HG02852 (cell line): ENCODE measurements at regions not wholly inside any gene's neighbourhood (a gene's known extent, or its start where the extent isn't known, plus 50 kb on each side); places are given as distances from the start of the nearest gene placed in this dataset.

Experiments
- ATAC-seq: cut with Tn5 transposase; IDR thresholded peaks from one replicate; pipeline ENCODE4 v1.9.1; 2021; ENCODE audit warnings: mild to moderate bottlenecking, moderate library complexity; ENCODE audit not compliant: unreplicated experiment

DNA sequence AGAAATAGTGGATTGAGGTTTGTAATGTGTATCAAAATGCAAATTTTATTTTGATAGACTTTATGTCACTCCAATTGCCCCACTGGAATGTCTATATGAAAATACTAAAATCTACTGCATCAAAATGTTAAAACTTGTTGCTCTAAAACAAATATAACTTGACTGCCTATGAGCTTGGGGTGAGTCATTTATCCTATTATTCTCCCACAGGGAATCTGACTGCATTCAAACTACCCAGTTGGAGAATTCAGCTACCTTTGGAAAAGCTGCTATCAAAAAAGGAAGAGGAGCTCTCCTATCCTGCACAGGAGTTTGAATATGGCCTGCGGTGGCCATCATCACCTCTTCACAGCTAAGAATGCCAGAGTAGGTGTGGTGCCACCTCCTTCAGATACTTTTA is 173.1 kb downstream of the KLHL28 start:
- no peak for ATAC-seq

DNA sequence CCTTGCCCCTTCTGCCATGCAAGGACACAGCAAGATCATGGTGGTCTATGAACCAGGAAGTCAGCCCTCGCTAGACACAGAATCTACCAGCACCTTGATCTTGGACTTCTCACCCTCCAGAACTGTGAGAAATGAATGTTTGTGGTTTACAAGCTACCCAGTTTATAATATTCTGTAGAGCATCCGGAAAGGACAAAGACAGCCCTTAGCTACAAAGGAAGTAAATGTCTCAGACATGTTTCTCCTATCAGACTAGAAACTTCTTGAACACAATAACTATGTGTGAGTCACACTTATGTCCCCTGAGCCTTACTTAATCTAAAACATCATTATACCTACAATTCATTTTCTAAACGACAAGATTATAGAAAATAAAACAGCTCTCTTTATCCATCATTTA is 176.7 kb downstream of the KLHL28 start:
- no peak for ATAC-seq

- no peak for ATAC-seq
These were observed 177.8 kb downstream of the KLHL28 start for GRCh38 chr14:44783901-44784300.

- no peak for ATAC-seq
These were observed 178.9 kb downstream of the KLHL28 start for GRCh38 chr14:44782775-44783238.

GRCh38 chr14:44780989-44781388 is 180.8 kb downstream of the KLHL28 start:
- ATAC-seq = no peak

DNA sequence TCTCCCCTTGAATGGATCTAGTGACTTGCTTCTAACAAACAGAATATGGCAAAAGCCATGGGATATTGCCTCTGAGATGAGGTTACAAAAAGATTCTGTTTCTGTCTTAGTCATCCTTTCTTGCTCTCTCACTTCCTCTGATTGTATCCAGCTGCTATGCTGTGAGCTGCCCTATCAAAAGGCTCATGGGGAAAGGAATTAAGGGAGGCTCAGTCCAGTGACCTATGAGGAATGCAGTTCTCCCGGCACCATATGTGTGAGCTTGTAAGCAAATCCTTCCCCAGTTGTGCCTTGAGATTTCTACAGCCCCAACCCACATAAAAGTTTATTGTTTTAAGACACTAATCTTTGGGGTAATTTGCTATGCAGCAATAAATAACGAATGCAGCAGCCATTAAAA is 183.1 kb downstream of the KLHL28 start:
- peak; percentile 77 for ATAC-seq

- no peak for ATAC-seq
These were observed 184.2 kb downstream of the KLHL28 start for GRCh38 chr14:44777584-44777983.

GRCh38 chr14:44775248-44775647 is 186.5 kb downstream of the KLHL28 start:
- ATAC-seq = no peak

GRCh38 chr14:44774396-44774795 is 187.4 kb downstream of the KLHL28 start:
- no peak for ATAC-seq

DNA sequence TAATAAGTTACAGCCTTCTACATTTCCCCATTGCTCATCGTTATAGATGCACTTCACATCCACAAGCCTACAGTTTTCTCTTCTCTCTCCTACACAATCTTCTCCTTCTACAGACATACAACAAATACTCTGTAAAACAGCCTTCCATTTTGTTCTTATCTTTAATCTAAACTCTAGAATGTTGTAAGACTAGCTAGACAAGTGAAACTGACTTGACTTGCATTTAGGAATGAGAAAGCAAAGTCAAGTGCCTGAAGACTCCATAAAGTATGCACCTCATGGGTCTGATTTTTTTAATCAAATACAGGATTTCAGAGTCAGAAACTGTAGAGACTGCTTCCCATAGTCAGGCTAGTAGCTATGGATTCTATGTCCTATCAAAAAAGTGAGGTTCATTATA is 190.3 kb downstream of the KLHL28 start:
- no peak for ATAC-seq

DNA sequence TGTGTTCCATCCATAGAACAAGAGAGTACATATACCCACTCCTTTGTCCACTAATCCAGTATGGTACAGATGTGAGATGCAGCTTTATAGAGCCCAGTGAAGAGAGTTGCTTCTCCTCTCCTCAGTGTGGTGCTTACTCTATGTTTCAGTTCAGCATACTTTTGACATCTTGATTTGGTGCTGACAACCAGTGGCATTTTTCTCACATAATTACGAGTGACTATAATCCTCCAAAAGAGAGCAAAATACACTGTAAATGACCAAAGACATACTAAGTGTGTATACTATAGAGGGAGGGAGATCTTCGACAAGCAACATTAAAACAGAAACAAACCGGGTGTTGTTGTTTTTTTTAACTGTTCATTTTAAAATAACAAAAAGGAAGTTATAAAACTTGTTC is 191.5 kb downstream of the KLHL28 start:
- no peak for ATAC-seq

- no peak for ATAC-seq
These were observed 192.8 kb downstream of the KLHL28 start for GRCh38 chr14:44768935-44769334.

- ATAC-seq = no peak
These were observed 194.0 kb downstream of the KLHL28 start for GRCh38 chr14:44767646-44768173.

- ATAC-seq = no peak
These were observed 195.5 kb downstream of the KLHL28 start for GRCh38 chr14:44766285-44766684.

DNA sequence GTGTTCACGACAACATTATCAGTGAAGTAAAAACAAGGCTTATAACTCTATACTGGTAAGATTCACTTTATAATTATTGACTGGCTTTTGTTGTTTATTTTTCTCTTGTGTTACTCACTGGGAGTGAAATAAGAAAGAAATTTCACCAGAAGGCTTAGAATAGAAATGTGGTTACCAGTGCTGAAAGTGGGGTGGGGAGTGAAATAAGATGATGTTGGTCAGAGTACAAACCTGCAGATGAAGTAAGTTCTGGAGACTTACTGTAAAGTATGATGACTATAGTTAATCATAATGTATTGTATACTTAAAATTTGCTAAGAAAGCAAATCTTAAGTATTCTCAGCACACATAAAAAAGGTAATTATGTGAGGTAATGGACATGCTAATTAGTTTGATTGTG is 198.4 kb downstream of the KLHL28 start:
- no peak for ATAC-seq

- no peak for ATAC-seq
These were observed 202.5 kb downstream of the KLHL28 start for GRCh38 chr14:44759277-44759676.

- no peak for ATAC-seq
These were observed 205.2 kb downstream of the KLHL28 start for GRCh38 chr14:44756554-44756953.

- ATAC-seq = no peak
These were observed 216.4 kb downstream of the KLHL28 start for GRCh38 chr14:44745371-44745770.

- no peak for ATAC-seq
These were observed 219.5 kb downstream of the KLHL28 start for GRCh38 chr14:44742202-44742601.

DNA sequence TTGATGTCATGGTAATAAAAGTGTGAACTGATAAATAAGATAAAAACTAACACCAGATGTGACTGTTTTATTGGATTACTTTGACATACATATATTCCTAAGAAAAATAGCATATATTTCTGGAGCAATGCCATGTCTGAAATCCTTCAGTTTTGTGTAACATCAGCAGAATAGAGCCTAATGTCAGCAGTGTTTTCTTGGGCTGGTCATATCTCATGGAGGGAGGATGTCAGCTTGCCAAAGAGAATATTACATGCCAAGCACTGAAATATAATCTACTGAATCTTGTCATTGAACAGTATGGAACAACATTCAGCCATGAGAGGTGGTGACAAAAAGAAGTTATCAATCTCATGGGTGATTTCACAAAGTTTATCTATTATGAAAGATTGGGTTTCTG is 220.3 kb downstream of the KLHL28 start:
- ATAC-seq = no peak

GRCh38 chr14:44736326-44736725 is 225.4 kb downstream of the KLHL28 start:
- ATAC-seq = no peak

GRCh38 chr14:44732144-44732543 is 225.1 kb upstream of the FSCB start:
- no peak for ATAC-seq

GRCh38 chr14:44730860-44731259 is 223.8 kb upstream of the FSCB start:
- no peak for ATAC-seq
